ENCODE measurements at regions not wholly inside any gene's neighbourhood (a gene's known extent, or its start where the extent isn't known, plus 50 kb on each side); places are given as distances from the start of the nearest gene placed in this dataset.

DNA sequence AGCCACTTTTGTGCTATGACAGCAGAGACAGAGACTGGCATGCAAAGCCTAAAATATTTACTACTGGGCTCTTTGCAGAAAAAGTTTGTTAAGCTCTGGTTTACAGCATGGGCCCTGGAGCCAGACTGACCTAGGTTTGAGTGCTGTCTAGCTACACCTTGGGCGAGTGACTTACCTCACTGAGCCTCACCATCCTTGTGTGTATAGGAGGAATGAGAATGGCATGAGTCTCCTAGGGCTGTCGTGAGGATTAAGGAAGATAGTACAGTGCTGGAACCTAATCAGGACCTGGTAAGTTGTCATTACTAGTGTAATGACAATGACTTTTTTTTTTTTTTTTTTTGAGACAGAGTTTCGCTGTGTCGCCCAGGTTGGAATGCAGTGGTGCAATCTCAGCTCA, 65.2 kb downstream of the MSX2 start:
- Histone ChIP-seq H3K4me2 (no peak overlapping the region), H3K4me1 (no peaks in the 10 kb centered on the region), H3K4me3 (no peak overlapping the region), H3K9me3 (0 out of 3 replicates have a peak, but pooled peaks cover 10% of the 10 kb centered on the region), H3K27ac (no peak overlapping the region)
- no peak for FAIRE-seq
- POLR2A ChIA-PET: no interaction called here
- DNase-seq (ENCODE audit: low read depth in 1 of 2, low spot score in 1 of 2): no peak
- 51% methylated on average over 4 of the region's 4 CpGs for WGBS (ENCODE audit: missing lambda C conversion rate)
- TF ChIP-seq REST (IDR thresholded peaks at IDR 0.05) (no peak), FOSL2 (IDR thresholded peaks at IDR 0.05) (no peak), FOSL2 (CRISPR knock-in tag; IDR thresholded peaks at IDR 0.05) (no peak), ZFP36 (IDR thresholded peaks at IDR 0.05; ENCODE audit: borderline replicate concordance, partially characterized antibody) (no peak), ZSCAN20 (CRISPR knock-in tag; IDR thresholded peaks at IDR 0.05) (no peak), EHF (CRISPR knock-in tag; IDR thresholded peaks at IDR 0.05) (no peak), ELK1 (IDR thresholded peaks at IDR 0.05; ENCODE audit: low read depth, low read length) (no peak), MAX (IDR thresholded peaks at IDR 0.05) (no peak)
- TF ChIP-seq, protein P1, sequence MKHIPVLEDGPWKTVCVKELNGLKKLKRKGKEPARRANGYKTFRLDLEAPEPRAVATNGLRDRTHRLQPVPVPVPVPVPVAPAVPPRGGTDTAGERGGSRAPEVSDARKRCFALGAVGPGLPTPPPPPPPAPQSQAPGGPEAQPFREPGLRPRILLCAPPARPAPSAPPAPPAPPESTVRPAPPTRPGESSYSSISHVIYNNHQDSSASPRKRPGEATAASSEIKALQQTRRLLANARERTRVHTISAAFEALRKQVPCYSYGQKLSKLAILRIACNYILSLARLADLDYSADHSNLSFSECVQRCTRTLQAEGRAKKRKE (CRISPR knock-in tag; IDR thresholded peaks at IDR 0.05; ENCODE audit: low read depth): no peak
- ATAC-seq: no peak
- CTCF ChIA-PET: interaction anchor here (0.6 to 1.2 kb wide), 3 partner anchors 54 to 473 kb away, joined by 3 read pairs; no protein-coding TSS in a partner anchor

GRCh38 chr5:174785120-174785680, 60.8 kb downstream of the MSX2 start:
- WGBS (ENCODE audit: missing lambda C conversion rate): 20% methylated on average over 5 of the region's 5 CpGs
- Histone ChIP-seq H3K4me3 (no peak overlapping the region), H3K27ac (no peak overlapping the region), H3K9me3 (peaks cover 16% of the 10 kb centered on the region; the same call in 1 of the 3 replicates), H3K4me1 (no peaks in the 10 kb centered on the region), H3K4me2 (no peak overlapping the region)
- CTCF ChIA-PET: interaction anchor here (1.3 kb wide), 1 partner anchor 151 kb away, joined by 4 read pairs; no protein-coding TSS in a partner anchor
- DNase-seq (ENCODE audit: low read depth in 1 of 2, low spot score in 1 of 2): no peak
- ATAC-seq: no peak
- POLR2A ChIA-PET: interaction anchor here (0.6 kb wide), 1 partner anchor 48 kb away, joined by 3 read pairs; no protein-coding TSS in a partner anchor
- TF ChIP-seq KDM5A (IDR thresholded peaks at IDR 0.05) (no peak), EHF (CRISPR knock-in tag; IDR thresholded peaks at IDR 0.05) (no peak), PHF8 (IDR thresholded peaks at IDR 0.05; ENCODE audit: borderline replicate concordance, low read depth) (no peak), RARB (CRISPR knock-in tag; IDR thresholded peaks at IDR 0.05) (no peak), HOXB13 (CRISPR knock-in tag; IDR thresholded peaks at IDR 0.05; ENCODE audit: low read depth) (no peak), CBX2 (IDR thresholded peaks at IDR 0.05; ENCODE audit: borderline replicate concordance, low read depth) (no peak), NPAS2 (CRISPR knock-in tag; IDR thresholded peaks at IDR 0.05; ENCODE audit: borderline replicate concordance) (no peak)
- FAIRE-seq: no peak

Small RNA genes in the stretch of these regions (small RNA-seq; reads per million reads assigned to genes)
- gene AC008413.1: 0 reads per million in 6 experiments

All from A549 (cell line).